Suprapubic skin (tissue), 4 donors: ENCODE measurements at regions not wholly inside any gene's neighbourhood (a gene's known extent, or its start where the extent isn't known, plus 50 kb on each side); places are given as distances from the start of the nearest gene placed in this dataset.

ENCODE experiments used
- EP300 ChIP-seq: sonication (generic); formaldehyde crosslinking; IDR thresholded peaks from one replicate; pipeline ENCODE4 v1.6.1; 2017; ENCODE audit warnings: antibody characterized with exemption
- POLR2A ChIP-seq, 2 donors: fragments of 450-650 bp; IDR thresholded peaks; one replicate each; pipeline ENCODE4 v1.6.1; 2017; ENCODE audit warnings: antibody characterized with exemption in 2 of 2, mild to moderate bottlenecking in 2 of 2, moderate library complexity in 2 of 2
- POLR2AphosphoS5 ChIP-seq, 3 donors: sonication (generic); formaldehyde crosslinking; IDR thresholded peaks; one replicate each; pipeline ENCODE4 v1.6.1; 2017; ENCODE audit warnings: antibody characterized with exemption in 3 of 3
- TF ChIP-seq, protein P1 (sequence below), 2 donors: fragments of 200-600 bp in 1 of 2; fragments of 450-650 bp in 1 of 2; sonication (generic) in 1 of 2; IDR thresholded peaks; one replicate each; pipeline ENCODE4 v1.5.1; 2016 to 2019; ENCODE audit warnings: antibody characterized with exemption in 2 of 2, mild to moderate bottlenecking in 1 of 2, moderate library complexity in 1 of 2

DNA sequence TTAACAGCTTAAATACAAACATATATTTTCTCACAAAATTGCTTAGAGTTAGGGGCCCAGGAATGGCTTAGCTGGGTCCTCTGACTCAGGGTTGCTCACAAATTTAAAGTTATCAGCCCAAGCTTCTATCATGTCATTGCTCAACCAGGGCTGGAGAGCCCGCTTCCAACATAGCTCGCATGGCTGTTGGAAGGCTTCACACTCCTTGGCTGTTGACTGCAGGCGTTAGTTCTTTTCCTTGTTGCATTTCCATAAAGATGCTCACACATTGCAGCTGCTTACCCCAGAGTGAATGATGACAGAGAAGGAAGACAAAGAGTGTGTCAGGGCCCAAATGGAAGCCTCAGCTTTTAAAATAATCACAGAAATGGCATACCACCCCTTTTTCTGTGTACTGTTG, 62.9 kb upstream of the TFPI start:
- TF ChIP-seq, protein P1, sequence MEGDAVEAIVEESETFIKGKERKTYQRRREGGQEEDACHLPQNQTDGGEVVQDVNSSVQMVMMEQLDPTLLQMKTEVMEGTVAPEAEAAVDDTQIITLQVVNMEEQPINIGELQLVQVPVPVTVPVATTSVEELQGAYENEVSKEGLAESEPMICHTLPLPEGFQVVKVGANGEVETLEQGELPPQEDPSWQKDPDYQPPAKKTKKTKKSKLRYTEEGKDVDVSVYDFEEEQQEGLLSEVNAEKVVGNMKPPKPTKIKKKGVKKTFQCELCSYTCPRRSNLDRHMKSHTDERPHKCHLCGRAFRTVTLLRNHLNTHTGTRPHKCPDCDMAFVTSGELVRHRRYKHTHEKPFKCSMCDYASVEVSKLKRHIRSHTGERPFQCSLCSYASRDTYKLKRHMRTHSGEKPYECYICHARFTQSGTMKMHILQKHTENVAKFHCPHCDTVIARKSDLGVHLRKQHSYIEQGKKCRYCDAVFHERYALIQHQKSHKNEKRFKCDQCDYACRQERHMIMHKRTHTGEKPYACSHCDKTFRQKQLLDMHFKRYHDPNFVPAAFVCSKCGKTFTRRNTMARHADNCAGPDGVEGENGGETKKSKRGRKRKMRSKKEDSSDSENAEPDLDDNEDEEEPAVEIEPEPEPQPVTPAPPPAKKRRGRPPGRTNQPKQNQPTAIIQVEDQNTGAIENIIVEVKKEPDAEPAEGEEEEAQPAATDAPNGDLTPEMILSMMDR (IDR thresholded peaks at IDR 0.05): no peak
- TF ChIP-seq POLR2AphosphoS5 (IDR thresholded peaks at IDR 0.05) (no peak), EP300 (no peak), POLR2A (IDR thresholded peaks at IDR 0.05) (no peak)
